22Rv1 (cell line): ENCODE measurements at regions not wholly inside any gene's neighbourhood (a gene's known extent, or its start where the extent isn't known, plus 50 kb on each side); places are given as distances from the start of the nearest gene placed in this dataset.
"Not testable (repeated sequence)": the region's sequence is repeated elsewhere in the genome, so short reads cannot be mapped to it uniquely, and the experiment has no call there.

Source experiments
- ZFX ChIP-seq: fragments of 450-650 bp; IDR thresholded peaks from 2 replicates; pipeline ENCODE4 v1.6.1; 2017; ENCODE audit warnings: antibody characterized with exemption, borderline replicate concordance
- TF ChIP-seq, protein P1 (sequence below): fragments of 450-650 bp; IDR thresholded peaks from 2 replicates; pipeline ENCODE4 v1.5.1; 2017; ENCODE audit warnings: mild to moderate bottlenecking

DNA sequence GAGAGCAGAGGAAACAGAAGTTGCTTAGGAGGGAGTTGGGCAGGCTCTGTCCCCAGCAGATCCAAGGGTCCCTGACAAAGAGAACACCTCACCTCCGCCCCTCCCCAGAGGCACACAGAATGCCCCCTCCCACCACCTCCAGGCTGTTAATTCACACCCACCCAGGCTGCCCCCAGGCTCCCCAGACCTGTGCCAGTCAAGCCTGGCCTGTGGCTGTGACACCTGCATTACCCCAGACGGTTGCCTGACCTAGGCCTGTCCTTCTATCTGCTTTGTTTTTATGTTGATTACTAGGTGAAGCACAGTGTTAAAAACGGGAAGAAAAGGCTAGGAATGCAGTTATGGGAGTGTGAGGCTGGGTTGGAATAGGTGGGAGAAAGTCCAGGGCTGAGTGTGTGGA is 250.8 kb upstream of the PLGLB2 start:
- TF ChIP-seq, protein P1, sequence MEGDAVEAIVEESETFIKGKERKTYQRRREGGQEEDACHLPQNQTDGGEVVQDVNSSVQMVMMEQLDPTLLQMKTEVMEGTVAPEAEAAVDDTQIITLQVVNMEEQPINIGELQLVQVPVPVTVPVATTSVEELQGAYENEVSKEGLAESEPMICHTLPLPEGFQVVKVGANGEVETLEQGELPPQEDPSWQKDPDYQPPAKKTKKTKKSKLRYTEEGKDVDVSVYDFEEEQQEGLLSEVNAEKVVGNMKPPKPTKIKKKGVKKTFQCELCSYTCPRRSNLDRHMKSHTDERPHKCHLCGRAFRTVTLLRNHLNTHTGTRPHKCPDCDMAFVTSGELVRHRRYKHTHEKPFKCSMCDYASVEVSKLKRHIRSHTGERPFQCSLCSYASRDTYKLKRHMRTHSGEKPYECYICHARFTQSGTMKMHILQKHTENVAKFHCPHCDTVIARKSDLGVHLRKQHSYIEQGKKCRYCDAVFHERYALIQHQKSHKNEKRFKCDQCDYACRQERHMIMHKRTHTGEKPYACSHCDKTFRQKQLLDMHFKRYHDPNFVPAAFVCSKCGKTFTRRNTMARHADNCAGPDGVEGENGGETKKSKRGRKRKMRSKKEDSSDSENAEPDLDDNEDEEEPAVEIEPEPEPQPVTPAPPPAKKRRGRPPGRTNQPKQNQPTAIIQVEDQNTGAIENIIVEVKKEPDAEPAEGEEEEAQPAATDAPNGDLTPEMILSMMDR: not testable (repeated sequence)
- not testable (repeated sequence) for TF ChIP-seq ZFX
